ENCODE measurements at regions not wholly inside any gene's neighbourhood (a gene's known extent, or its start where the extent isn't known, plus 50 kb on each side); places are given as distances from the start of the nearest gene placed in this dataset.
A peak's percentile ranks its signal among the peaks of the same experiment; 100 is the strongest.

DNA sequence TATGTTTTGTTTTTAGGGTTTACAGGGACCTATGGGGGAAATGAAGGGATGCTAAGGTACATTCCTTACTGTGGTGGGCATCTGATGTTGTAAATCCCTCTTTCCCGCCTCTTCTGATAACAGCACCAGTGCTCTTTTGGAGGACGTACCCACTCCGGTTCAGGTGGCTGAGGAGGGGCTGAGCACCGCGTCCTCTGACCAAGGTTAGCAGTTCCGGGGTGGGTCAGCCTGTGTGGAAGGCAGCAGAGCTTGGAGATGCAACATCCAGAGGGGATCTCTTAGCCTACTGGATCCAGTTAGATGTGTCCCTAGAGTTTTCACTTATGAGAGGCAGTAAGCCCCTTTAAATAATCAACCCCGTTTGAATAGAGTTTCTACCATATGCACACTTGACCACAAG, 135.3 kb upstream of the KCNG1 start:
- no peak for DNase-seq (ENCODE audit: low read depth)

DNA sequence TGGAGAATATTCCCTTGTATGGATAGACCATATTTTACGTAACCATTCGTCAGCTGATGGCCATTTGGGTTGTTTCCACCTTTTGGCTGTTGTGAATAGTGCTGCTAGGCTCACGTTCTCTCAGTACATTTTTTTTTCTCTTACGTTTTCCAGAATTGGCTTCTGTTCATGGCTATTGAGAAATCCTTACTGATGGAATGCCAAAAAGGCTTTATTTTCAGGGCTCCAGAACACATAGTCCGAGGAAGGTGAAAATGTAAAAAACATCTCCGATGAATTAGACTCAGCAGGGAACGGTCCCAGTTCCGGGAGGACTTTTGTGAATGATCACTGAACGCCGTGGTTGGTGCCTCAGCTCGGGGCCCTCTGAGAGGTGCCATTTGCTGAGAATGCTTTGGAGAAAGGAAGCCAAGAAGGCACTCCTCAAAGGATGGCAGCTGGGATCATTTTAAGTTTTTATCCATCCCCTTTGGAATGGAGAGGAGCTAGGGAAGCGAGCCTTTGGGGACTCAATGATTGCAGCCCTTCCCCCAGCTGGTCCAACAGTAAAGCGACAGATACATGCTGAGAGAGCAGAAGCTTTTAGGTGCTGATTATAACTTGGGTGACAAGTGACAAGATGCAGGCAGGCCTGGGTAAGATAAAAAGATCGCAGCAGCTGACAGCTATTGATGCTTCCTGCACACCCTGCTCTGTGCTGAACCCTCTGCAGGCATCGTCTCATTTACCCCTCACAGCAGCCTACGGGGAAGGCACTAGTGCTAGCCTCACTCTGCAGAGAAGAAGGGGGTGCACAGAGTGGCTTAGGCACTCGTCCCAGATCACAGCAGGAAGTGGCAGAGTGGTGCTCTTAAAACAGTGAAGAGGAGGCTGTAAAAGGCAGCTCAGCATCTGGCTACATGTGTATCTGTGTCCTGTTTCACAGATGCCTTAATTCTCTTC, 133.4 kb upstream of the KCNG1 start:
- no peak for DNase-seq (ENCODE audit: low read depth)

DNA sequence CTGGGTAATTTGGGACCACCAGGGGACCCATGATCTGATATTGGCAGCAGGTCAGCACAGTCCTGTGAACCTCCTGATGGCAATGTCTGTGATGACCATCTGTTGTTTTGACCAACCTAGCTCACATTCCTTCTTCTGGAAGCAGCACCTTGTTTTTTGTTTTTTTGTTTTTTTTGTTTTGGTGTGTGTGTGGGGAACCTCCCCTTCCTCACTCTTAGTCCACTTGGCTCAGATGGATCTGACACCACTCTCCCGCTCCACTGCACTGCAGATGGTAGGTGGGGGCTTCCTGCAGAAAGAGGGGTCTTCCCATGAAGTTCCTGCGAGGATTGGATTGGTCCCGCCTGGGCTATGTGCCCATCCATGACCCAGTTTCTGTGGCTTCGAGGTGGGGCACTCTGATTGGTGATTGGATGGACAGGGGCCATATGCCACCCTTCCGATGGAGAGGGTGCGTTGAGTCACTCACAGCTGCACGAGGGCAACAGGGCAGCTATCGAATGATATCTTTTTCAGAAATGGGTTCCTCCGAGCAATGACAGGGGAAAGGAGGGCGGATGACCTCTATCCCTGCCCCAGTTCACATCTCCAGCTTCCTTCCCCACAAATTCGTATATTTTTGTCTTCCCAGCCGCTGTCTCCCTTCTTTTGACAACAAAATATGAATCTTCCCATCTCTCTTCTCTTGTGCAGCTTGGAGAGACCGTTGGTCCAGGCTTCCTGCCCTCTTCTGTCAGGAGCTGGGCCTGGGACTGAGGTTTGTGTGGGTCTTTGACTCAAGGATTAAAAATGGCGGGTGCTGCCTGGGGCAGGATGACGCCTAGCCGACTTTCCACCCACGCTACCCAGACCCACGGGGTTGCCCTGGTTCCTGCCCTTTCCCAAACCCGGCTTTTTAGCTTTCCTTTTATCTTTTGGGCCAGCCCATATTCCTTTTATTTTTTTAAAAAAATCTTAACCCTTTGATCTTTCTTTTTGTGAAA, 132.1 kb upstream of the KCNG1 start:
- DNase-seq (ENCODE audit: low read depth): no peak

- no peak for DNase-seq (ENCODE audit: low read depth)
Observed at GRCh38 chr20:51153867-51154707, 131.2 kb upstream of the KCNG1 start.

DNA sequence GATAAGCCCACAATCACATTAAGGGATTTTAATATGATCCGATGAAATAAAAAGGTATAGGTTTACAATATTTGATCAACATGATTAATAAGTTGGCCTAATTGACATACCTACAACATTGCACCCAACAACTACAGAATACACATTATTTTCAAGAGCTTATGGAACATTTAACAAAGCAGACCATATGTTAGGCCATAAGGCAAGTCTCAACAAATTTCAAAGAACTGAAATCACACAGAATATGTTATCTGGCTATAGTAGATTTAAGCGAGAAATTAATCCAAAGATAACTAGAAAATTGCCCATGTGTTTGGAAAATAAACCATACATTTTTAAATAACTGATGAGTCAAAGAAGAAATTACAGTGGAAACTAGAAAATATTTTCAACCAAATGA, 126.0 kb upstream of the KCNG1 start:
- DNase-seq (ENCODE audit: low read depth): no peak

DNA sequence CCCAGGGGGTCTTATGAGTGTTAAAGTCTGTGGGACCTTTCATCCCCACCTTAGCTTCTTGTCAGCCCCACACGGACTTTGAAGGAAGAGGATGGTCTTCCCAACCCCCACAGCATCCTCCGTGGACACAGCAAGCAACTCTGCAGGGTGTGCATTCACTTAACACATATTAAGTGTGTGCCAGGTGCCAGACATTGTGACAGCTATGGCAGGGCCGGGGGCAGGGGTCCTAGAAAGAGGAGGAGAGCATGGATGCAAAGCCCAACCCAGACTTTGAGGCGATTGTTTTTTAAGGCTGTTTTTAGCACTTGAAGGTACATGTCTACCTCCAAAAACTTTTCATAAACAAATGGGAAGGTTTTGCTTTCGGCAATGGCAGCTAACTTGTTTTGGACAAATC, 121.6 kb upstream of the KCNG1 start:
- DNase-seq (ENCODE audit: low read depth): no peak

DNA sequence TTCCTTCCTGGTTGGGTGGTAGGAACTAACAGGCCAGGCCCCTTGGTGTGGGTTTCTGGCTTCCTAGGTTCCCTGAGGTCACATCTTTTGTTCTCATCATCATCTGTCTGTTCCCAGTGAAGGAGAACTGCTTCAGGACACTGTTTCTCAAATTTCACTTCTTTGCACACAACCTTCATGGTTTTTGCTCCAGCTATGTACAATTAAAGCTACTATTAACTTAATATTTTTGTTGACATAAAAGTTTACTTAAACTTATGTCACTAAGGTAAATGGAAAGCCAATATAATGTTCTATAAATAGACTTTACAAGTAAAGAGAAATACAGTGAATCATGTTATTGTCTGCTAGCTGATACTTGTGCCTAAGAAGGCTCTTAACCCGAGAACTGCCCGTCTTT, 120.7 kb upstream of the KCNG1 start:
- DNase-seq (ENCODE audit: low read depth): no peak

DNA sequence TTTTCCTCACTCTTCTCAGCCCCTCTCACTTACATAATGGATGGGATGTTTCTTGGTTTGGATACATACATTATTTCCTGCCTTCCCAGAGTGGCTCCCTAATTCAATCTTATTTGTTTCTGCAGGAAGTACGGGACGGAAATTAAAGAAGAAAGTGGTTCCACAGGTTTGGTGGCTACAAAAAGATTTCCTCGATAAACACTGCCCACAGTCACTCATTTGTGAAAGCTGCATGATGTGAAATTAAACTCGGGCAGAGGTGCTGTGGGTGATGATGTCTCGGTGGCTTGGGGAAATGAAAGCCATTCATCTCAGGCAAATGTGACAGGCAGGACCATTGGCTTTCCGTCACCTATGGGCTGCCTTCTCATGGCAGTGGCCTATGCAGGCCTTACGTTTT, 119.5 kb upstream of the KCNG1 start:
- no peak for DNase-seq (ENCODE audit: low read depth)

- DNase-seq (ENCODE audit: low read depth): no peak
Observed at GRCh38 chr20:51140671-51141070, 117.8 kb upstream of the KCNG1 start.

DNA sequence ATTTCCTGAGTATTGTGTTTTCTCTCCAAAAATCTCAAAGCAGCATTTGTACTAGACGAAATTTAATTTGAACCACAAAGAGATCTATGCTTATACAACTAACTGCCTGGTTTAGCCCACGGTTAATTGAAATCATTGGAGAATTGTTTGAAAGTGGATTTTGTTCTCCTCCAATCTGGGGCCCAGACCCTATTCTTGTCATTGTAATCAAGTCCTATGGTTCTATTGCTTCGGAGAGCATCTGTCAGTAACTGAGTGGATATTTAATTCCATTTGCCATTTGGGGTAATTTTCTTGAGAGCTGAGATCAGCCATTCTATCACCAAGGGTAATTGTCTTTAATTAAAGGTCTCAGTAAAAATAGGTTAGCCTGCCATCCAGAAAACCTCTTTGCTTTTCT, 117.0 kb upstream of the KCNG1 start:
- no peak for DNase-seq (ENCODE audit: low read depth)

DNA sequence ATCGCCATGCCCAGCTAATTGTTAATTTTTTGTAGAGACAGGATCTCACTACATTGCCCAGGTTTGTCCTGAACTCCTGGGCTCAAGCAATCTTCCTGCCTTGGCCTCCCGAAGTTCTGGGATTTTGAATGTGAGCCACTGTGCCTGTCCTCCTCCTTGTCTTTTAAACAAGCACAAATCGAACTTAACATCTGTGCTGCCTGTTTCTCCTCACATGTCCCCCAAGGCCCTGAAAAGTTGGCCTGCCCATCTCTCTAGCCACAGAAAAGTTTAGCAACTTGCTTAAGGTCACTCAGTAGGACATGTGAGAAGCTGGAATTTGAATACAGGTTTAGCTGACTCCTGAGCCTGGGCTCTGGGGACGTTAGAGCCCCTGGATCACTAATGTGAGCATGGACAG, 115.7 kb upstream of the KCNG1 start:
- no peak for DNase-seq (ENCODE audit: low read depth)

- no peak for DNase-seq (ENCODE audit: low read depth)
Observed at GRCh38 chr20:51137461-51137860, 114.6 kb upstream of the KCNG1 start.

GRCh38 chr20:51135926-51136715, 113.2 kb upstream of the KCNG1 start:
- no peak for DNase-seq (ENCODE audit: low read depth)

DNA sequence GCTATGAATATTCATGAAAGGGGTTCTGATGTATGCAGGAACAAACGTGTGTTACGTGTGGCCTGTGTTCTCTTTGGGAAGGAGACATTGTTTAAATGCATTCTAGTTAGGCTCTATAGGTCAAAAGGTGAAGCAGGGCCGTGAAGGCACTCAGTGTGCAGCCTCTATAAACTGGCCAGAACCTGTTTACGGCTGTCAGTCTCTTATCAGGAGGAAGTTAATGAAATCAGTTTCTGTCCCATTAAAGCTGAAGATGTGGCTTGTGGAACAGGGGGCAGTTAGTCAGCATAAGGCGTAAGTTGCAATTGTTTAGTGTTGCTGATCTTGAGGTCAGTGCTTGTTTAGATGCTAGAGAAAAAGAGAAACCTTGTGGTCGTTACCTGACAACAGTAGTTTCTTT, 111.5 kb upstream of the KCNG1 start:
- no peak for DNase-seq (ENCODE audit: low read depth)

DNA sequence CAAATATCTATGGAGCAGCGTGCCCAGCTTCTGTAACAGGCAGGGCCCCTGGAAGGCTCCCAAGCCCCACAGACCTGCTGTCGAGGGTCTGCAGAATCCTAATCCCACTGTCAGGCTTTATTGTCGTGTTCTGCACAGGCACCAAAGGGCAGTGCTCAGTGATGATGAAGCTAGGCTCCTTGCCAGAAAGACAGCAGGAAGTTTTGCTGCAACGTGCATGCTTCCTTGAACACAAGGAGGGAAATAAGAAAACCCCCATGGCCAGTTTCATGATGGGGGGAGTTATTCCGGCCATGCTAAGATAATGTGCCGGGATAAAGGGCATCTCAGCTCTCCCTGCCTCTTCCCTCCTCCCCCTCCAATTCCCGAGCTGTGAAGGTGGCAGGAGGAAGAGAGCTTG, 109.4 kb upstream of the KCNG1 start:
- DNase-seq (ENCODE audit: low read depth): no peak

DNA sequence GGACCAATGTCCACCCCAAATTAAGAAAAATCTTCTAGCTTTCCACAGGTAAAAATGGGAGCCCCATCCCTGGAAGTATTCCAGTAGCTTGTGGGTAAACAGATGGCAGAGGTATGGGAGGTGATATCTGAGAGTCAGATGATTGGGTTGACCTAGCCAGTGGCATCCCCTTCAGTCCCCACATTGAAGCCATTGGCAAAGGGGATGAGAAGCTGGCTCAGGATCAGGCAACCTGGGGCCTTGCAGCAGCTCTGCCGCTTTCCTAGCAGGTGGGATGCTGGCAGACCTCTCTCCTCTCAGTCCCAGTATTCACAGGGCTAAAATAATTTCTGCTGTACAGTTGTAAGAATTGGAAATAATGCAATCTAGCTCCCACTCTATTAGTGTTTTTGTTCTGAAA, 108.9 kb upstream of the KCNG1 start:
- no peak for DNase-seq (ENCODE audit: low read depth)

DNA sequence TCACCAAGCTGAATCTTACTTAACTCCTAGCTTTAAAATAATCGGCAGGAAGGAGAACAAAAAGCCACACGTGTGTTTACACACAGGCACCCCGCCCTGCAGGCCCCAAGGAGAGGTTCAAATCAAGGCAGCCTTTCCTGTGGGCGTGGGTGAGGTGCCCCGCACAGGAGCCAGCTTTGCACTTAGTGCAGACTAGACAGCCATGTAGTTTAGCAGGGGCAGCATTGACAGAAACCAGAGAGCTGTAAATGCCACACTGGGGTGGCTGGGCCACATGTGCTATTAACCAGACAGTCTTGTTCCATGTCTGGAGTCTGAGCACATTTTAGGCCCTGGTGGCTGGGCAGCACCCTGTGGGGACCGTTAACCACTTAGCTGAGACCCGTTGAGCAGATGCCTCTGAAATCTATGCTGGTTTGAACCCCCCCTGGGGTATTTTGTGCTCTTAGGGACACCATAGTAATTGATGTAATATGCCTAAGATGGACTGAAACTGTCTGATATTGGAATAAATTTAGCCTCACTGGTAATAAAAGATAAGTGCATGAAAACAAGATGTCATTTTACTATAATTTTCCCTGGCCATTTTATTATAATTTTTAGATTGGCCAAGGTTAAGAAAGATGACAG, 106.4 kb upstream of the KCNG1 start:
- no peak for DNase-seq (ENCODE audit: low read depth)

GRCh38 chr20:51128198-51128597, 105.3 kb upstream of the KCNG1 start:
- peak; percentile 82 for DNase-seq (ENCODE audit: low read depth)

GRCh38 chr20:51127713-51128112, 104.8 kb upstream of the KCNG1 start:
- DNase-seq (ENCODE audit: low read depth): no peak

- no peak for DNase-seq (ENCODE audit: low read depth)
Observed at GRCh38 chr20:51126337-51126736, 103.4 kb upstream of the KCNG1 start.

All from Daoy (cell line).